HG02840 (cell line): ENCODE measurements at regions not wholly inside any gene's neighbourhood (a gene's known extent, or its start where the extent isn't known, plus 50 kb on each side); places are given as distances from the start of the nearest gene placed in this dataset.

Source experiments
- ATAC-seq: cut with Tn5 transposase; IDR thresholded peaks from one replicate; pipeline ENCODE4 v1.9.1; 2021; ENCODE audit warnings: mild to moderate bottlenecking, moderate library complexity, moderate number of reproducible peaks; ENCODE audit not compliant: unreplicated experiment, low FRiP score

GRCh38 chr13:74452881-74453280 lies 318.7 kb upstream of the KLF12 start:
- no peak for ATAC-seq

GRCh38 chr13:74452176-74452575 lies 318.0 kb upstream of the KLF12 start:
- ATAC-seq, result no peak

- ATAC-seq, result no peak
These were observed 316.8 kb upstream of the KLF12 start for GRCh38 chr13:74450964-74451363.

GRCh38 chr13:74450525-74450845 lies 316.3 kb upstream of the KLF12 start:
- no peak for ATAC-seq

GRCh38 chr13:74449811-74450524 lies 315.8 kb upstream of the KLF12 start:
- ATAC-seq, result no peak

- no peak for ATAC-seq
These were observed 310.8 kb upstream of the KLF12 start for GRCh38 chr13:74444864-74445479.

- ATAC-seq, result no peak
These were observed 310.0 kb upstream of the KLF12 start for GRCh38 chr13:74444161-74444571.

- no peak for ATAC-seq
These were observed 309.4 kb upstream of the KLF12 start for GRCh38 chr13:74443631-74444030.

GRCh38 chr13:74442751-74443150 lies 308.5 kb upstream of the KLF12 start:
- ATAC-seq, result no peak

GRCh38 chr13:74438901-74439300 lies 304.7 kb upstream of the KLF12 start:
- ATAC-seq, result no peak

- ATAC-seq, result no peak
These were observed 300.6 kb upstream of the KLF12 start for GRCh38 chr13:74434782-74435181.

- no peak for ATAC-seq
These were observed 290.3 kb upstream of the KLF12 start for GRCh38 chr13:74424455-74424854.

- no peak for ATAC-seq
These were observed 289.2 kb upstream of the KLF12 start for GRCh38 chr13:74423434-74423833.

- ATAC-seq, result no peak
These were observed 280.3 kb upstream of the KLF12 start for GRCh38 chr13:74414458-74414857.

- no peak for ATAC-seq
These were observed 279.3 kb upstream of the KLF12 start for GRCh38 chr13:74413482-74413881.

GRCh38 chr13:74409551-74409950 lies 275.3 kb upstream of the KLF12 start:
- no peak for ATAC-seq

GRCh38 chr13:74406420-74406819 lies 272.2 kb upstream of the KLF12 start:
- ATAC-seq, result no peak

GRCh38 chr13:74398599-74398998 lies 264.4 kb upstream of the KLF12 start:
- ATAC-seq, result no peak

- no peak for ATAC-seq
These were observed 254.9 kb upstream of the KLF12 start for GRCh38 chr13:74389056-74389455.

- no peak for ATAC-seq
These were observed 254.4 kb upstream of the KLF12 start for GRCh38 chr13:74388626-74389025.

- ATAC-seq, result no peak
These were observed 238.3 kb upstream of the KLF12 start for GRCh38 chr13:74372511-74372910.

- no peak for ATAC-seq
These were observed 233.0 kb upstream of the KLF12 start for GRCh38 chr13:74367193-74367592.
